SKM-1 treated with dmso at 0.1 percent for 144 hours (cell line): ENCODE measurements at regions not wholly inside any gene's neighbourhood (a gene's known extent, or its start where the extent isn't known, plus 50 kb on each side); places are given as distances from the start of the nearest gene placed in this dataset.
"Not testable (repeated sequence)": the region's sequence is repeated elsewhere in the genome, so short reads cannot be mapped to it uniquely, and the experiment has no call there.

ENCODE experiments used
- DNase-seq: peaks from one replicate; lab custom pipeline; 2025; ENCODE audit not compliant: unreplicated experiment; lab: John Stamatoyannopoulos, UW

DNA sequence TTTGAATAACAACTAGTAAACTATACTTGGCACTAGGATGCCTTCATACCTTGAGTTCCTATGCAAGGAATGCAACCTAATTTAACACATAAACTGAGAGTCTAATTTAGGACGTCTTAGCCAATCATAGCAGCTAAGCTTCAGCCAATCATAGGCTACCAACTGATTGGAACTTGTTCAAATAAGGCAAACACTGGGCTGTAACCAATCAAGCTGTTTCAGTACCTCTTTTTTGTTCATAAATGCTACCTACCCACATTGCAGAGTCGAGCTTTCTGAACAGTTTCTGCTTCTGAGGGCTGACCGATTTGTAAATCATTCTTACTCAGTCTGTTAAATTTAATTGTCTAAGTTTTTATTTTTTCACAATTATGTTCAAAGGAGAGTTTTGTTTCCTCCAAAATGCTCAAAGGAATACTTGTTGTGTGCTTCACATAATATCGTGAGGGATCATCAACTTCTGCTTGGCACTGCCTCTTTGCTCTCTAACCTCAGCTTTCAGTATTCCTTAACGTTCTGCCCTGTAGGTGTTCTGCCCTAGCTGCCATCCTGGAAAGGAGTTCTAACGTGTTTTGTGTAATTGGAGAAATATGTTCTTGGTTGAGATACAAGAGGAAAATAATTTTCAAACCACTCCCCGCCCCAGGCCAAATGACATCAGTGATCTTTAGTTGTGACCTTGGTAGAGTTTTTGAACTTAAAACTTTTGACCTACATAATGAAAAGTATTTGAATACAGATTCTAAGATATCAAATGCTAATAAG, 380.4 kb upstream of the MIS18BP1 start:
- no peak for DNase-seq

DNA sequence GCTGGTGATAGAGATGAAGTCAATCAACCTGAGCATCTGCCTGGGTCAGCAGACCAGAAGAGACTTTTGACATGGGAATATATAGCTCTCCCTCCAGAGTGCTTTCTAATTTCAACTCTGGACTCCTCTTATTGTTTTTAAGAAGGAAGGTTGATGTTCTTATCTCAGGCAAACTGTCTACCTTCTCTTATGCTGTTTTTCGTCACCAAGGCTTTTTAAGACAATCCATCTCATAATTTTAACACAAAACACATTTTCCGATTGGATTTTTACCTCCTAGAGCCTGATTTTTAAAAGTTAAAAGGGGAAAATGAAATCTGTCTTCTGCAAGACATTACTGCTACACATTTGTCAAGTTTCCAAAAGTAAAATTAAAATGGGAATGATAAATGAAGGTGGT, 368.7 kb upstream of the MIS18BP1 start:
- DNase-seq, result no peak

- no peak for DNase-seq
Observed at GRCh38 chr14:45619831-45620230, 366.8 kb upstream of the MIS18BP1 start.

- no peak for DNase-seq
Observed at GRCh38 chr14:45610318-45610717, 357.3 kb upstream of the MIS18BP1 start.

DNA sequence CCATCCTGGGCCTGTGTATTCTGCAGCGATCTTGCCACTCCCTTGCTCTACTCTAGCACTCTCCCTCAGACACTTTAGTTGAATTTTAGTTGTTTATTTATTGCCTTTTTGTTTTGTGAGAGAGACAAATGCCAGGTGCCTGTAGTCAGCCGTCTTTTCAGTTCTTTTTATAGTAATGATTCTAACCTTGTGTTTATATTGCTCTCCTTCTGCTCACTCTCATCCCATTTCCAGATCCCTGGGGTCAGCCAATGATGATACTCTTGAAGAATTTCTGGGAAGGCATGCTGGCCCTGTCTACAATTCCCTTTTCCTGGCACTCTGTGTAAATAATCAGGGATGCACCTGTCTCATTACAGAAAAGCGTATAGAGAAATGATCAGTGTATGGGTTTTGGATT, 334.1 kb upstream of the MIS18BP1 start:
- no peak for DNase-seq

- DNase-seq, result no peak
Observed at GRCh38 chr14:45559626-45560025, 306.6 kb upstream of the MIS18BP1 start.

DNA sequence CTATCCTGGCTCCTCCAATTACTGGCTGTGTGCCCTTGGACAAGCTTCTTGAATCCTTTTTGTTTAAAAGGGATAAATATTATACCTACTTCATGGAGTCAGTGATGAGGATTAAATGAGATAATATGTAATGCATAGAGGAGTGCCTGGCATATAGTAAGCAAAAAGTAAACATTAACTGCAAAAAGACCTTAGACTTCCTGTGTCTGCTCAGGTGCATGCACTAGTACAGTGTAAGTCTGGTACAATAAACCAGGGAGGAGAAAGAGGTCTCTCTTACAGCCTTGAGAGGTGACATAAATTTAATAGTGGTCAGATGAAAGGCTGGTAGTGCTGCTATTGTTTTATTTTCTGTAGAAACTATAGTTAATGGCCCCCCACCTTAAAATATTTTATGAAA, 305.2 kb upstream of the MIS18BP1 start:
- no peak for DNase-seq

DNA sequence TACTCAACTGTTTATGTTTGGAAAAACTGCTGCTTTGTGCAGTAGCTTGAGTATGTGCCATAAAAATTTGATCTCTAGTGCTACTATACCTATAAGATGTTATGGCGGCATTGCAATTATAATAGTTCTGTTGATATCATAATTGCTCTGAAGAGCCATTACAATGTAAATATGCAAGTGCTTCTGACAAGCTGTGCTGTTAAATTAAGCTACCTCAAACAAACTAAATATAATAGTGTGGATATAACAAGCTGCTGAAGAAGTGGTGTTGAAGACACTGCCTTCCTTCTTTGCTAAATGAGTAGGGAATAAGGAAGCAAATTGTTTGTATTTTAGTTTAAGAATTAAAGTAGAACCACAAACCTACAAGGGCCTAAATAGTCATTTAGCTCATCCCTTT, 301.0 kb upstream of the MIS18BP1 start:
- no peak for DNase-seq

DNA sequence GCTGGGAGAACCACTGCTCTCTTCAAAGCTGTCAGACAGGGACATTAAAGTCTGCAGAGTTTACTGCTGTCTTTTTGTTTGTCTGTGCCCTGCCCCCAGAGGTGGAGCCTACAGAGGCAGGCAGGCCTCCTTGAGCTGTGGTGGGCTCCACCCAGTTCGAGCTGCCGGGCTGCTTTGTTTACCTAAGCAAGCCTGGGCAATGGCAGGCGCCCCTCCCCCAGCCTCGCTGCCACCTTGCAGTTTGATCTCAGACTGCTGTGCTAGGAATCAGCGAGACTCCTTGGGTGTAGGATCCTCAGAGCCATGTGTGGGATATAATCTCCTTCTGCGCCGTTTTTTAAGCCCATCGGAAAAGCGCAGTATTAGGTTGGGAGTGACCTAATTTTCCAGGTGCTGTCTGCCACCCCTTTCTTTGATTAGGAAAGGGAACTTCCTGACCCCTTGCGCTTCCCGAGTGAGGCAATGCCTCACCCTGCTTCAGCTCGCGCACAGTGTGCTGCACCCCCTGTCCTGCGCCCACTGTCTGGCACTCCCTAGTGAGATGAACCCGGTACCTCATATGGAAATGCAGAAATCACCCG, 298.3 kb upstream of the MIS18BP1 start:
- DNase-seq, result not testable (repeated sequence)

DNA sequence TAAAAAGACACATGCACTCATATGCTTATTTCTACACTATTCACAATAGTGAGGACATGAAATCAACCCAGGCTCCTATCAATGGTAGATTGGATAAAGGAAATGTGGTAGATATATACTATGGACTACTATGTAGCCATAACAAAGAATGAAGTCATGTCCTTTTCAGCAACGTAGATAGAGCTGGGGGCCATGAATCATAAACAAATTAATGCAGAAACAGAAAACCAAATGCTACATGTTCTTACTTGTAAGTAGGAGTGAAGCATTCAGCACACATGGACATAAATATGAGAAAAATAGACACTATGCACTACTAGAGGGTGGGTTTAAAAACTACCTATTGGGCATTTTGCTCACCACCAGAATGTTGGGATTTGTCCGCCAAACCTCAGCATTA, 278.0 kb upstream of the MIS18BP1 start:
- no peak for DNase-seq

GRCh38 chr14:45526715-45527549, 273.9 kb upstream of the MIS18BP1 start:
- no peak for DNase-seq

GRCh38 chr14:45519766-45520165, 266.8 kb upstream of the MIS18BP1 start:
- DNase-seq, result no peak

DNA sequence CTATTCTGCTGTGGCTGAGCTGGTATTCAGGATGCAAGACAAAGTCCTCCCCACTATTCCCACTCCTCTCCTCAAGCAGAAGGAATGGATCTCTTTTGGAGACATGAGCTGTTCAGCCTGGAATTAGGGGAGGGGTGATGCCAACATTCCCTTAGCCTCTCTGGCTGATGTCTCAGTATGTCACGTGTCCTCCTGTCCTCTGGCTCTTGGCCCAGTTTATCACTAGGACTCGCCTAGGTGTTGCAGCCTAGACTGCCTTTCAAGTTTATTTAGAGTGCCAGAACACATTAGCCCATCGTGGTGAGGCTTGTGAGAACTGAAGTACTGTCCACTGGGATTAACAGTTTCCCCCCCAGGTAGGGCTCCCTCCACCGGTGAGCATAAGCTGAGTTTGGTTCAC, 239.9 kb upstream of the MIS18BP1 start:
- DNase-seq, result no peak

DNA sequence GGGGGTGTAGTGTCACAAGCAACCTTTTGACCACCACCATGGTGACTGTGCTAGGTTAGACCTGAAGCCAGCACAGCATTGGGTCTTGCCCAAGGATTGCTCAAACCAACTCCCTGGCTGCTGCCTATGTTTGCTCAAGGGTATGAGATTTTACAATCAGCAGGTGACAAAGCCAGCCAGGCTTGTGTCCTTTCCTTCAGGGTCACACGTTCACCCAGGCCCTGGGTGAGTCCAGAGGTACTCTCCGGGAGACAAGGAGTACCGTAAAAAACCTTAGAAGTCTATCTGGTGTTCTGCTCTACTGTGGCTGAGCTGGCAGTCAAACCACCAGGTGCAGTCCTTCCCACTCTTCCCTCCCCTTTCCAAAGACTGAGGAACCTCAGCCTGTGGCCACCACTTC, 238.9 kb upstream of the MIS18BP1 start:
- no peak for DNase-seq

DNA sequence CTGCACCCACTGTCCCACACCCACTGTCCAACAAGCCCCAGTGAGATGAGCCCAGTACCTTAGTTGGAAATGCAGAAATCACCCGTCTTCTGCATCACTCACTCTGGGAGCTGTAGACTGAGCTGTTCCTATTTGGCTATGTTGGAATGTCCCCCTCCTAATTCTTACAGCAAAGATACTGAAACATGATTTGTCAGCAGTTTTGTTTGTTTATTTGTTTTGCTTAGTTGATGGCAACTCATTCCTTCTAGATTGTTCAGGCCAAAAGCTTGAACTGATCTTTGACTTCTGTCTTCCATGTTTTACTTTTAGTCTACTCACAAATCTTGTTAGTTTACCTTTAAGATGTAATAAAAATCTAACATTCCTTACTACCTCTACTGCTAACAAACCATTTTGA, 233.6 kb upstream of the MIS18BP1 start:
- DNase-seq, result no peak

GRCh38 chr14:45467023-45467422, 214.0 kb upstream of the MIS18BP1 start:
- no peak for DNase-seq

GRCh38 chr14:45434221-45434620, 181.2 kb upstream of the MIS18BP1 start:
- DNase-seq, result no peak

DNA sequence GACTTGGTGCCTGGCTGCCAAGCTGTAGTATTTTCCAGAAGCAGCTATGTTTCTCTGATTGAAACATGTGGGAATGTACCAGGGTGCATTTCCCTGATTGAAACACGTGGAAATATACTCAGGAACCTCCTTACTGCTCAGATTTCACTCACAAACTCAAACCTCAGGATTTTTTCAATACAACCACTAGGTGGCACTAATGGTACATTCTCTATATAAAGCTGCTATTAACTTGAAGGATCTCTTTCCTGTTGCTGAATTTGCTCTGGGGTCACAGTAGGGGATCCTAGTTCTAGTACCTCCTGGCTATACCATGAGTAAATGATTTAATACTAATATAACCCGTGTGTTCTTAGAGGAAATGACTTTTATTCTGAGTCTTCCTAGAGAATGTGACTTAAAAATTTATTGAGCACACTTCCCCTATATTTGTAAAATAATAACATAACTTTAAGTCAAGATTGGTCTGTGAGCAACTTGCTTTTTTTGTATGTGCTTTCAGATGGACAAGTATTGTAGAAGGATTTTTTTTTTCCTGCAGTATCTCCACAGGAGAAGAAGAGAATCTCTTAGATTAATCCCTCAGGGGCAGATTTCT, 173.8 kb upstream of the MIS18BP1 start:
- DNase-seq, result peak; percentile 5

GRCh38 chr14:45406942-45407341, 153.9 kb upstream of the MIS18BP1 start:
- no peak for DNase-seq

DNA sequence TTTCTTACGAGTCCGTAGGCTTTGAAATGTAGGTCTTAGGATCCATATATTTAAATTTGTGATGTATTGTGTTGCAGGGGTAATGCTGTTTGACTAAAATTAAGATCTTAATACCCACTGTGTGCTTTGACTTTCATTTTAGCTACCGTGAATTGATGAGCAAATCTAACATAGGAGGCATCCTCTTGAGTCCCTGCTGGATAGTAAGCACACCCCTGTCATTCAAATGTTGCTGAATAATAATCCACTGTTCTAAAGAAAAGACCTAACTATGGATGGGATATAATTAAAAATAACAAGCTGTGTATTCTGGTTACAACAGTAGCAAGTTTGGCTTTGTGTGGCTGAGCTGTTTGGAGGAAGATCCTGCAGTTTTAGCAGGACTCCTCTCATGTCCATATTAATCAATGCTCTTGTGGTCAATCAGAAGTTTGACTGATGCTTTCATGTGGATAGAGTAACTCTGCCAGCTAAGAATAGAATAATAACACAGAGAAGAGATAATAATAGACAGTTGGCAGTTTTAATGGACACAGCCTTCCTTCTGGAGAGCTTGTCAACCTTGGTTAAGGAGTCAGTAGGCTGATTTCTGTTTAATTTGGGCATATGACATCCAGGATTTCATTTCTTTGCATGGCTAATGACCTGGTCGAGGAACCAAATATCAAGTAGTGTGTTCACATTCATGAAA, 148.1 kb upstream of the MIS18BP1 start:
- no peak for DNase-seq

- DNase-seq, result no peak
Observed at GRCh38 chr14:45400509-45400908, 147.5 kb upstream of the MIS18BP1 start.
